ENCODE measurements at regions not wholly inside any gene's neighbourhood (a gene's known extent, or its start where the extent isn't known, plus 50 kb on each side); places are given as distances from the start of the nearest gene placed in this dataset.

- H3K4me3 ChIP-seq (ENCODE audit: low read depth, low read length): no peak overlapping the region
- peak; percentile 48 for TF ChIP-seq CTCF (IDR thresholded peaks at IDR 0.05; ENCODE audit: control insufficient read depth, extremely low read depth, insufficient read depth)
- DNase-seq (ENCODE audit: low read depth): no peak
Measured at GRCh38 chr7:67619175-67619574, 622.5 kb downstream of the TYW1 start.

- no peak overlapping the region for H3K4me3 ChIP-seq (ENCODE audit: low read depth, low read length)
- no peak for DNase-seq (ENCODE audit: low read depth)
- no peak for TF ChIP-seq CTCF (IDR thresholded peaks at IDR 0.05; ENCODE audit: control insufficient read depth, extremely low read depth, insufficient read depth)
Measured at GRCh38 chr7:67620216-67620933, 623.7 kb downstream of the TYW1 start.

GRCh38 chr7:67621704-67622103 is 625.1 kb downstream of the TYW1 start:
- TF ChIP-seq CTCF (IDR thresholded peaks at IDR 0.05; ENCODE audit: control insufficient read depth, extremely low read depth, insufficient read depth): no peak
- DNase-seq (ENCODE audit: low read depth): no peak

GRCh38 chr7:67625257-67625737 is 628.7 kb downstream of the TYW1 start:
- DNase-seq (ENCODE audit: low read depth): peak; percentile 10
- no peak overlapping the region for H3K4me3 ChIP-seq (ENCODE audit: low read depth, low read length)
- peak; percentile 86 for TF ChIP-seq CTCF (IDR thresholded peaks at IDR 0.05; ENCODE audit: control insufficient read depth, extremely low read depth, insufficient read depth)

More at GRCh38 chr7:67621704-67622103, 625.1 kb downstream of the TYW1 start:
- H3K4me3 ChIP-seq (ENCODE audit: low read depth, low read length): no peak overlapping the region

GRCh38 chr7:67631476-67631875 is 634.8 kb downstream of the TYW1 start:
- TF ChIP-seq CTCF (IDR thresholded peaks at IDR 0.05; ENCODE audit: control insufficient read depth, extremely low read depth, insufficient read depth): no peak
- DNase-seq (ENCODE audit: low read depth): no peak
- H3K4me3 ChIP-seq (ENCODE audit: low read depth, low read length): no peak overlapping the region

GRCh38 chr7:67635271-67635670 is 638.6 kb downstream of the TYW1 start:
- no peak for DNase-seq (ENCODE audit: low read depth)
- no peak overlapping the region for H3K4me3 ChIP-seq (ENCODE audit: low read depth, low read length)
- TF ChIP-seq CTCF (IDR thresholded peaks at IDR 0.05; ENCODE audit: control insufficient read depth, extremely low read depth, insufficient read depth): no peak

All from LNCaP clone FGC (cell line).